GM12892 (cell line): ENCODE measurements at regions not wholly inside any gene's neighbourhood (a gene's known extent, or its start where the extent isn't known, plus 50 kb on each side); places are given as distances from the start of the nearest gene placed in this dataset.

Experiments used
- POLR2A ChIP-seq: IDR thresholded peaks from 2 replicates; pipeline ENCODE4 v1.6.1; 2011; ENCODE audit warnings: low read depth, low read length, control low read depth
- POLR2AphosphoS5 ChIP-seq: IDR thresholded peaks from 2 replicates; pipeline ENCODE4 v1.6.1; 2011; ENCODE audit warnings: low read depth, low read length, control low read depth
- TAF1 ChIP-seq: IDR thresholded peaks from 2 replicates; pipeline ENCODE4 v1.6.1; 2011; ENCODE audit warnings: low read depth, mild to moderate bottlenecking, control low read depth, low read length, borderline replicate concordance

GRCh38 chr4:173747537-173748257, 217.7 kb upstream of the HAND2 start:
- TF ChIP-seq POLR2A: no peak
- TF ChIP-seq TAF1: no peak
- TF ChIP-seq POLR2AphosphoS5: no peak
